GM18505 (cell line): ENCODE measurements at regions not wholly inside any gene's neighbourhood (a gene's known extent, or its start where the extent isn't known, plus 50 kb on each side); places are given as distances from the start of the nearest gene placed in this dataset.
"Not testable (repeated sequence)": the region's sequence is repeated elsewhere in the genome, so short reads cannot be mapped to it uniquely, and the experiment has no call there.

Experiments
- ATAC-seq: cut with Tn5 transposase; IDR thresholded peaks from one replicate; pipeline ENCODE4 v1.9.1; 2021; ENCODE audit not compliant: unreplicated experiment
- POLR2A ChIP-seq: IDR thresholded peaks from 4 replicates; pipeline ENCODE4 v1.6.1; 2011; ENCODE audit warnings: borderline replicate concordance; ENCODE audit not compliant: insufficient read depth, insufficient read length; ENCODE audit errors: extremely low read depth

DNA sequence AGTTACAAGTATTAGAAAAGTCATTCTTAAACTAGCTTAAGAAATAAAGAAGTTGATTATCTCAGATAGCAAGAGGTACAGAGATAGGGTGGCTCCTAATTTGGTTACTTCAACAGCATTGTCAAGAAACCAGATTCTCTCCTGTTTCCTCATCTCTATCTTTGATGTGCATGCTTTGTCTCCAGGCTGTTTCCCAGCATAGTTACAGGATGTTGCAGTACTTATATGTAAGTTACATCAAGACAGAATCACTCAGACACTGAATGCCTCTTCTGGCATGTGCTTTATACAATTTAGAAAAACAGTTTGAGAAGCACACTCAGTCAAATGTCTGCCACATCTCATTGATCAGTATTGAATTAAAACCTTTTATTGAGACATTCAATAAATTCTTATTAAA is 189.5 kb upstream of the UBE2E3 start:
- no peak for TF ChIP-seq POLR2A
- ATAC-seq = no peak

DNA sequence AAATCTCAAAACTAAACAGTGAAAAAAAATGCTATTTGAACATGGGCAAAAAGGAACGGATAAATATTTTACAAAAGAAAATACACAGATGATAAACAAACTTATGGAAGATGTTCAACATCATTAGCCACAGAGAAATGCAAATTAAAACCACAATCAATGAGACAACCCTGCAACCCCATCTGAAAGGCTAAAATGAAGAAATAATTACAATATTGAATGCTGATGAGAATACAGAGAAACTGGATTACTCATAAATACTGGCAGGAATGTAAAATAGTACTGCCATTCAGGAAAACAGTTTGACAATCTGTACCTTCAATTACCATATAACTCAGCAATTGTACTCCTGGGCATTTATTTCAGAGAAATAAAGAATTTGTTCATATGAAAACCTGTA is 193.1 kb upstream of the UBE2E3 start:
- no peak for TF ChIP-seq POLR2A
- ATAC-seq = no peak

DNA sequence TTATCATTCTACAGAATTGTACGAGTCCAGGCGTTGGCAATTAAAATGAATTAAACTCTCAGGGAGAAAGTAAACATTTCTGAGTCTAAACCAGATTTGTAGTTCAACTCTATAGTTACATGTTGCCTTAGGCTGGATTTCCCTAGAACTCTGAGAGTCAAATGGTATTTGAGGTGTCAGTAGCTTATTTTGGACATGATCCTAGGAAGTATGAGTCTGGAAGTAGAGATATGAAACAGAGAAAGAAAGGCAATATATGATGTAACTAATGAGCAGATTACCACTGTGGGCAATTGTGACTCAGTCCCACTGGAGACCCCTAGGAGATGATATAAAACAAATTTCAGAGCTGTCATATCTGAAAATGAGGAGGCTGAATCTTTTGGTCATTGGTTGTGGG is 199.1 kb upstream of the UBE2E3 start:
- ATAC-seq = no peak

DNA sequence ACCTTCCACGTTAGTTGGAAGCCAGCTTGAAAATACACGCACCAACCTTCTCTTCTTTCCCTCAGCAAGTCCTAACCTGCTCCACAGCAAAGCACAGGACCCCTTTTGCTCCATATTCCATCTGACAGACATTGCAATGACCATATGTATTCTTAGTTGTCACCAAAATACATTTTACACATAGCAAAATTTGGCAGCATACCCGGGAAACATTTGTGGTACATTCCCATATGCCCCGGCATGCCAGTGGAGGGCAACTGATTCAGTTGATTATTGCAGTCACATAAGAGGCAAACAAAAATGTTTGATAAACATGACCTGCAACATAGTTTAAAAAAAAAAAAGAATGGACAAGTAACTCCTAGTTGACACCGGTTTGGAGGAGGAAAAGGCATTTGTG is 202.1 kb upstream of the UBE2E3 start:
- TF ChIP-seq POLR2A = no peak
- ATAC-seq = no peak

More for the DNA sequence above, 199.1 kb upstream of the UBE2E3 start:
- TF ChIP-seq POLR2A = no peak

DNA sequence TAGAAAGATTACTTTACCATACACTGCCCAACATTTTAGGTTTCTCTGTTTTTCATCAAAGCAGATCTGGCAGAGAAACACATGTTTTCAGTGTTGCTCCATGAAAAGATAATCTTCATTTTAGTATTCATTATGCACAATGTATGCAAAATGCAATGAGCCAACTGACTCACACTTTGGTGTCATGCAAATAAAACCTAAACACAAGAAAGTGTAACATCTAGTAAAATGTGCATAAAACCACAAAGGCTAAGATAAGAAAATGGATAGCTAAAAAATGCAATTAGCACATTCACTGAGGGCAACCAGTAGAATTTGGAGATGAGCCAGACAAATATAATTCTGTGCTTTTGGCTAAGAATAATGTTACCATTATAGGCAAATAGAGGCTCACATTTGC is 203.5 kb upstream of the UBE2E3 start:
- TF ChIP-seq POLR2A = no peak
- ATAC-seq = no peak

DNA sequence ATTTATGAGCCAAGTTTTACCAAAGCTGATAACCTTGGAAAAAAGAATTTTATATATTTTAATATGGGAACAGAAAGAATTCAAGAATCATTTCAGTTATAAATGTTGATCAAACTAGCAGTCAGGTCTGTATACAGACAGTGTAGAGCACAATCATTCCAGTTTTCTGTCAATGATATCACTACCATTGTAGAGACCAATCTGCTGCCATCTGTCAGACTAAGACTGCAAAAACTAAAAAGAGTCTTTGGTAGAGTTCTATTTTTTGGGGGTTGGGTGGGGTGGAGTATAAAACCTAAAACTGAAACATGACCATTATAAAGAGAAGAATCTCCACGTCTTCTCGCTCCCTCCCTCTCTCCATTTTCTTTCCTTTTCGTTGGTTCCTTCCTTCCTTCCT is 204.7 kb upstream of the UBE2E3 start:
- no peak for ATAC-seq
- TF ChIP-seq POLR2A = no peak

DNA sequence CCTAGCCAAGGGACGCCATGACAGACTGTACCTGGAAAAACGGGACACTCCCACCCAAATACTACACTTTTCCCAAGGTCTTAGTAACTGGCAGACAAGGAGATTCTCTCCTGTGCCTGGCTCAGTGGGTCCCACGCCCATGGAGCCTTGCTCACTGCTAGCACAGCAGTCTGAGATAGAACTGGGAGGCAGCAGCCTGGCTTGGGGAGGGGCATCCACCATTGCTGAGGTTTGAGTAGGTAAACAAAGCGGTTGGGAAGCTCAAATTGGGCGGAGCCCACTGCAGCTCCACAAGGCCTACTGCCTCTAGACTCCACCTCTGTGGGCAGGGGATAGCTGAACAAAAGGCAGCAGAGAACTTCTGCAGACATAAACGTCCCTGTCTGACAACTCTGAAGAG is 215.1 kb upstream of the UBE2E3 start:
- ATAC-seq = not testable (repeated sequence)

DNA sequence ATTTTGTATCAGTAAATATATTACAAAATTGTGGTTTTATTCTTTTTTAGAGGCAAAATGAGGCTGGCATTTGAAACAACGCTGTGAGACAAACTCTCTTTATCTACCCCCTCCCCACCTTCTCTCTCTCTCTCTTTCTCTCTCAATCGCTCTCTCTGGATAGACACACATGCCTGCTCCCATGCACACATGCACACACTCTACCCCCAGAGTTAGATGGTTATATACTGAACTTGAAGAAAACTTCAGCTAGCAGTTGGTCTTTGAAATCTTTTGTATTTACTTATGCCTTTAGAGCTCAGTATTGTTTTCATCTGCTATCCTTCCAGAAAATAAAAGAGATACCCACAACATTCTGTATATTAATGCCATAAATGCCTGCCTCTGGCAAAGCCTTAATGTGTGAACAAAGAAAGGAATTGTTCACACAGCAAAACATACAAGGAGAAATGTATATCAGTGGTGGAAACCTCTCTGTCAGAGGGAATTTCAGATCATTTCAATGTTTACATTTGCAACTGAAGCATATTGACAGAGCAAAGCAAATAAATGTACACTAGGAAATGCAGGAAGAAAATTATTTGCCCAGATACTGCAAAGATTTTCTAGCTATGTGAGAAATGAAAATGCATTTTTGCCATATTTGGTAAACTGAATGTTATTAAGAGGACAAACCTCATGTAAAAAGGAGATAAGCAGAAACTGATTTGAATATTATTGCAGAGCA is 217.0 kb upstream of the UBE2E3 start:
- no peak for ATAC-seq
- TF ChIP-seq POLR2A = no peak

DNA sequence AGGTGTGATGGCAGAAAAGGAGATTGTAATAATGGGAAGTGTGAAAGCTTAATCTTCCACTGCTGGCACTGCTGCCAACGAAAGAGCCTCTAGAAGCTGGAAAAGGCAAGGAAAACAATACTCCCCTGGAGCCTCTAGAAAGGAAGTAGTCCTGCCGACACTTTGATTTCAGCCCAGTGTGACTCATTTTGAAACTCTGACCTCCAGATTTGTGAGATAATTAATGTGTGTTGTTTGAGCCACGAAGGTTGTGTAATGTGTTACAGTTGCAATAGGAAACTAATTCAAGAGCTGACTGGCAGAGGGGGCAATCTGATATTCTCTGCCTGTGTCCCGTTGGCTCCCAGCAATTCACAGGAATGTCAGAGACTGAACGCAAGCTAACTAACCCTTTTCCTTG is 219.2 kb upstream of the UBE2E3 start:
- no peak for ATAC-seq
- TF ChIP-seq POLR2A = no peak

DNA sequence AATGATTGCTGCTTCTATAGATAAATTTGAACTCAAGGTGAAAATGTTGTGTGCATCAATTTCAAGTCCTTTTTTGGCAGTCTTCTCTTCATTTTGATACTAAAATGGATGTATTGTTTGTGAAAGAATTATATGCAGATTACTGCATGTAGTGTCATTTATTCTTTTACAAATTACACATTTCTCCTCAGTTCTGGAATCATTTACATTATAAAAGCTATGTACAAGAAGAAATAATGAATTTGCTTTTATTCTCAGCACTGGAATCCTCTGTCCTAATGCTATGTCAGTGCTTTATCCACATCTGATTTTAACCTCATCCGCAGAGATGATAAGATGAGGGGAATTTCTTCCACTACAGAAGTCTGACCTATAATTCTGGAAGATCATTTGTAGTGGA is 220.8 kb upstream of the UBE2E3 start:
- ATAC-seq = no peak
- TF ChIP-seq POLR2A = no peak

DNA sequence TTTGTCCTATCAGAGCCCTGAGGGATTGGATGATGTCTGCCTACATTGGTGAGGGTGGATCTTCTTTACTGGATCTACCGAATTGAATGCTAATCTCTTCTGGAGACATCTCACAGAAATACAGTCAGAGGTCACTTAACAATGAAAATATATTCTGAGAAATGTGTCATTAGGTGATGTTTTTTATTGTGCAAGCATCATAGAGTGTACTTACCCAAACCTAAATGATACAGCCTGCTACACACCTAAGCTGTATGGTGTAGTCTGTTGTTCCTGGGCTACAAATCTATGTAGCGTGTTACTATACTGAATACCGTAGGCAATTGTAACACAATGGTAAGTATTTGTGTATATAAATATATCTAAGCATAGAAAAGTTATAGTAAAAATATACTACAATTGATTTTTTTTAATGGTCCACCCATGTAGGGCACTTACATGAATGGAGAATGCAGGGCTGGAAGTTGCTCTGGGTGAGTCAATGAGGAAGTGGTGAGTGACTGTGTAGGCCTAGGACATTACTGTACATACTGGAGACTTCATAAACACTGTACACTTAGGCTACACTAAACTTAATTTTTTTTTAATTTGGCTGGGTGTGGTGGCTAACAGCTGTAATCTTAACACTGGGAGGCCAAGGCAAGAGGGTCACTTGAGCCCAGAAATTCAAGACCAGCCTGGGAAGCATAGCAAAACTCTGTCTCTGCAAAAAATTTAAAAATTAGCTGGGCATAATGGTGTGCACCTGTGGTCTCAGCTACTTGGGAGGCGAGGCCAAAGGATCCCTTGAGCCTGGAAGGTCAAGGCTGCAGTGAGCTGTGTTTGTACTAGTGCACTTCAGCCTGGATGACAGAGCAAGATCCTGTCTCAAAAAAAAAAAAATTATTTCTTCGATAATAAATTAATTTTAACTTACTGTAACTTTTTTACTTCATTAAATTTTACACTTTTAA is 226.3 kb upstream of the UBE2E3 start:
- no peak for TF ChIP-seq POLR2A
- ATAC-seq = no peak

DNA sequence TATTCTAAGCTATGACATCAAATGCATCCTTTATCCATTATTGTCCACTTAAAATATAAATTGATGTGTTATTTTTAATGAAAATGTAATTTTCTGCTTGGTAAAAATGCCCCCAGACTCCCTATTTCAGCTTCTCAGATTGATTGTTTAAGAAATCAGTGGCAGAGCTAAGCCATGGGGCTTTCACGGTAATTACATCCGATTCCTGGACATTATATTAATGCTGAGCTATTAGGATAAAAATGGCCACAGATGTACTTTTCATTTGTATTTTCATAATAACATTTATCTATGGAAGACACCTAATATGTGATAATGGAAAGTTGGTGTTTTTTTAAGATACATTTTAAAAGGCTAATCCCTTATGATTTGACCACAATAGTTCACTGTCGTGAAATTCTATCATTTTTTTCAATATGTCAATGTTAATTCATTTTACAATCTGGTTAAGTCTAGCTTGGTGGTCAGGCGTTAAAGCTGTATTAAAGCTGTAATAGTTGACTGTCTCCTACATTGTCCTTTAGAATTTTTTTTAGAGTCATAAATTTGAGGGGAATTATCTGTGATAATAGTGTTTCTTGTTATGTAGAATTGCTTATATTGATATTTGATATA is 229.0 kb upstream of the UBE2E3 start:
- TF ChIP-seq POLR2A = no peak
- ATAC-seq = no peak

DNA sequence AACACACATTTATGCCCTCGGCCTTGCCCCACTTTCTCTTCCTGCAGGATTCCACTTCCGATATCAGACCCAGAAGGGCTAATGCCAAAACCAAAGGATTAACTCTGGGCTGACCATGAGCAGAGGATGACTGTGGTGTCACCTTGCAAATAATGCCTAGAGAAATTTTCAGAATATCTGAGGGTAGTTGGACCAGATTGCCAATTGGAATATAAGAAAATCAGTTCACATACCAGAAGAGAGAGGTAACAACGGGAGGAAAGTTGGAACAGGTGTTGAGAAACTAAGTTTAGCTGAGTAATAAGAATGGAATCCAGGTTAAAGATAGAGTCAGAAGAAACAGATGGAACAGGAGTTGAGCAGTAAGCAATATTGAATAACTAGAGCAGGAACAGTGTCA is 232.7 kb upstream of the UBE2E3 start:
- ATAC-seq = no peak
- TF ChIP-seq POLR2A = no peak

DNA sequence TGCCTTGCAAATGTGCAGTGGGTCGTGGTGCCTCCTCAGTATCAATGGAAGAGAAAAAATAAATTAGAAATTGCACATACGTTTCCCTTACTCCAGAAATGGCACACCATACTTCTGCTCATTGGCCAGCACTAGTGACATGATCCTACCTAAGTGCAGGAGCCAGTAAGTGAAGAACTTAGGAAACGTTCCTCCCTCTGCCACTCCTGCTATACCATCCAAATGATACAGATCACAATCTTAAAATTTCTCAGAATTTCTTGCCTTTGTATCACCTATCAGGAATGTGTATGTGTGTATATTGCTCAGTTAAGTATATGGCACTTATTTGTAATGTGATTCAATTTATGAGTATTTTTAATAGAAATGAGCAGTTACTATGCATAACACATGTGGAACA is 237.0 kb upstream of the UBE2E3 start:
- no peak for TF ChIP-seq POLR2A
- ATAC-seq = no peak
